A673 (cell line): ENCODE measurements at regions not wholly inside any gene's neighbourhood (a gene's known extent, or its start where the extent isn't known, plus 50 kb on each side); places are given as distances from the start of the nearest gene placed in this dataset.

Experiments used
- BruUV-seq: library from RNA; stranded (reverse); fragments of 400-500 nt; replicated peaks from 2 replicates; lab custom pipeline; 2021; lab: Mats Ljungman, UMichigan
- CTCF ChIA-PET: fragments of 300-600 bp; sonication (Branson Sonifier 250); formaldehyde crosslinking; loops from one replicate; lab custom pipeline; 2022; ENCODE audit warnings: antibody characterized with exemption; lab: Charles Lee
- POLR2A ChIA-PET: fragments of 300-600 bp; sonication (Branson Sonifier 250); formaldehyde crosslinking; loops from one replicate; lab custom pipeline; 2022; ENCODE audit warnings: antibody characterized with exemption; ENCODE audit not compliant: low non-redundant PET; lab: Charles Lee
- DNase-seq: peaks from one replicate; pipeline ENCODE4 v3.0.0-alpha.2; 2015; ENCODE audit warnings: low spot score
- H3K27ac ChIP-seq: fragments of 200-600 bp; sonication (generic); 2 replicates; pipeline ENCODE4 v1.5.1; 2016; ENCODE audit warnings: mixed run types, low read depth, mild to moderate bottlenecking, mixed read lengths, antibody characterized with exemption, low read length; ENCODE audit not compliant: poor library complexity, severe bottlenecking
- H3K27me3 ChIP-seq: fragments of 200-600 bp; sonication (generic); replicated peaks from 2 replicates; pipeline ENCODE4 v1.6.1; 2017; ENCODE audit warnings: mixed run types, low read depth, mild to moderate bottlenecking, mixed read lengths, antibody characterized with exemption, low read length; ENCODE audit not compliant: insufficient read depth, poor library complexity
- H3K36me3 ChIP-seq: fragments of 200-600 bp; sonication (generic); 2 replicates; pipeline ENCODE4 v1.6.1; 2016; ENCODE audit warnings: mixed run types, mild to moderate bottlenecking, mixed read lengths, antibody characterized with exemption, low read length; ENCODE audit not compliant: insufficient read depth, poor library complexity, severe bottlenecking
- H3K4me1 ChIP-seq: fragments of 200-600 bp; sonication (generic); 2 replicates; pipeline ENCODE4 v1.6.1; 2017; ENCODE audit warnings: mixed run types, mild to moderate bottlenecking, mixed read lengths, antibody characterized with exemption, low read length; ENCODE audit not compliant: insufficient read depth, poor library complexity, severe bottlenecking
- H3K4me3 ChIP-seq: fragments of 200-600 bp; sonication (generic); 2 replicates; pipeline ENCODE4 v1.5.1; 2016; ENCODE audit warnings: low read depth, mixed run types, mild to moderate bottlenecking, mixed read lengths, low read length; ENCODE audit not compliant: poor library complexity, severe bottlenecking
- H3K9me3 ChIP-seq: fragments of 200-600 bp; sonication (generic); 2 replicates; pipeline ENCODE4 v1.6.1; 2016; ENCODE audit warnings: mixed run types, low read depth, mild to moderate bottlenecking, mixed read lengths, antibody characterized with exemption, low read length; ENCODE audit not compliant: poor library complexity, severe bottlenecking
- CTCF ChIP-seq: fragments of 300-800, 200-600 bp; sonication (generic); conservative IDR thresholded peaks from 2 replicates; pipeline ENCODE4 v1.5.1; 2017; ENCODE audit warnings: low read depth, mild to moderate bottlenecking, antibody characterized with exemption, low read length, moderate library complexity, mixed read lengths
- EZH2 ChIP-seq: fragments of 200-600 bp; sonication (generic); IDR thresholded peaks from 2 replicates; pipeline ENCODE4 v1.6.1; 2017; ENCODE audit warnings: borderline replicate concordance, low read depth, mild to moderate bottlenecking, mixed read lengths, antibody characterized with exemption, low read length; ENCODE audit not compliant: poor library complexity, severe bottlenecking
- intact Hi-C: fragments of 100-400 bp; cut with micrococcal nuclease; formaldehyde crosslinking; loops from one replicate; pipeline ENCODE4 v1.10.0; 2022; ENCODE audit not compliant: unreplicated experiment

- intact Hi-C loops: no loop called here
- ChIA-PET CTCF (no interaction called here), POLR2A (no interaction called here)
- BruUV-seq: no TSS peak
- Histone ChIP-seq H3K9me3 (no peaks in the 10 kb centered on the region), H3K36me3 (no peaks in the 10 kb centered on the region), H3K27ac (no peak overlapping the region), H3K4me3 (no peak overlapping the region), H3K4me1 (no peaks in the 10 kb centered on the region), H3K27me3 (peaks cover 26% of the 10 kb centered on the region)
- no peak for DNase-seq
- no peak for TF ChIP-seq EZH2
- no peak for TF ChIP-seq CTCF
These were observed 65.9 kb upstream of the RAPGEF1 start for GRCh38 chr9:131805803-131806202.

GRCh38 chr9:131804826-131805225 lies 65.0 kb upstream of the RAPGEF1 start:
- CTCF ChIA-PET: no interaction called here
- no peak overlapping the region for H3K27ac ChIP-seq
- no peaks in the 10 kb centered on the region for H3K9me3 ChIP-seq
- peaks cover 26% of the 10 kb centered on the region for H3K27me3 ChIP-seq
- H3K4me1 ChIP-seq: no peaks in the 10 kb centered on the region
- intact Hi-C loops: no loop called here
- no peak for DNase-seq
- no peak overlapping the region for H3K4me3 ChIP-seq
- POLR2A ChIA-PET: no interaction called here
- BruUV-seq: no TSS peak
- H3K36me3 ChIP-seq: no peaks in the 10 kb centered on the region
- TF ChIP-seq CTCF (no peak), EZH2 (no peak)

DNA sequence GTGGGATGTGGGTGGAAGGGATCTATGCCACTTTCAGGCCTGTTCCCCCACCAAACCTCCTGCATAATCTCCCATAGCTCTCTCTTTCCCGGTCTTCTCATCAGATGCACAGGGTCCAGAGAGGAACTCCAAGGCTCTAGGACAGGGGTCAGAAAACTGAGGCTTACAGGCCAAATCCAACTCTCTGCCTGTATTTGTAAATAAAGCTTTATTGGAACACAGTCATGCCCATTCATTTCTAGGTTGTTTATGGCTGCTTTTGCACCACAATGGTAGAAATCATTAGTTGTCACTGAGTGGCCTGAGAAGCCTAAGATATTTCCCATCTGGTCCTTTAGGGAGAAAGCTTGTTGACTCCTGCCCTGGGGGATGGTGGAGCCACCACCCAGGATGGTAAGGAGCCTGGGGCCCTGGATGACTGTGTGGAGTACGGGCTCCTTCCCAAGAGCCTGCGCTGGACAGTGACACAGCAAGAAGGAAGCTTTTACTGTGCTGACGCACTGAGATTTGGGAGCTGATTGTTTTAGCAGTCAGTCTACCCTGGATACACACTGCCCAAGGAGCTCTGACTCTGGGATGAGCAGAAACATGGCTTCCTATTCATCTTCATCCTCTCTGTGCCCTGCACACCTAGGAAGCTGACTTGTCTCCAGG lies 64.0 kb upstream of the RAPGEF1 start:
- POLR2A ChIA-PET: no interaction called here
- DNase-seq: no peak
- intact Hi-C loops: no loop called here
- H3K9me3 ChIP-seq: no peaks in the 10 kb centered on the region
- H3K4me1 ChIP-seq: no peaks in the 10 kb centered on the region
- H3K27me3 ChIP-seq: peaks cover 21% of the 10 kb centered on the region
- H3K27ac ChIP-seq: no peak overlapping the region
- BruUV-seq: no TSS peak
- TF ChIP-seq CTCF (no peak), EZH2 (no peak)
- CTCF ChIA-PET: no interaction called here
- no peak overlapping the region for H3K4me3 ChIP-seq
- H3K36me3 ChIP-seq: no peaks in the 10 kb centered on the region
